Pancreas (tissue), 10 donors: ENCODE measurements at regions not wholly inside any gene's neighbourhood (a gene's known extent, or its start where the extent isn't known, plus 50 kb on each side); places are given as distances from the start of the nearest gene placed in this dataset.

ENCODE experiments used
- ATAC-seq, 4 donors: fragments of 200-7000 bp; cut with Tn5 transposase; one replicate each; pipeline versions ENCODE4 v1.8.0 to v1.9.1; 2020; ENCODE audit warnings: mild to moderate bottlenecking in 4 of 4, moderate library complexity in 4 of 4
- DNase-seq, 6 donors: peaks; one replicate each; pipeline ENCODE4 v3.0.0-alpha.2; 2020
- FAIRE-seq: peaks from 2 replicates; lab custom pipeline; 2012; peaks lifted over from hg19 to GRCh38; lab: Jason Lieb, UNC
- H3K27ac ChIP-seq, 4 donors: fragments of 200-600 bp; sonication (generic); 1 replicate in 3 of 4; 2 replicates in 1 of 4; pipeline versions ENCODE4 v1.5.0 to v1.8.0; 2020
- H3K27me3 ChIP-seq, 4 donors: fragments of 200-600 bp; one replicate each; pipeline ENCODE4 v1.8.0; 2021
- H3K36me3 ChIP-seq, 3 donors: fragments of 200-600 bp; sonication (generic) in 1 of 3; one replicate each; pipeline versions ENCODE4 v1.5.0 to v1.8.0; 2020 to 2021
- H3K4me1 ChIP-seq, 3 donors: fragments of 200-600 bp; one replicate each; pipeline ENCODE4 v1.8.0; 2021
- H3K4me3 ChIP-seq, 4 donors: fragments of 200-600 bp; sonication (generic) in 2 of 4; one replicate each; pipeline versions ENCODE4 v1.5.0 to v1.8.0; 2020 to 2021
- H3K9me3 ChIP-seq, 4 donors: fragments of 200-600 bp; one replicate each; pipeline ENCODE4 v1.8.0; 2021
- CTCF ChIP-seq, 4 donors: fragments of 200-600 bp; sonication (generic) in 3 of 4; IDR thresholded peaks; one replicate each; pipeline versions ENCODE4 v1.5.0 to v1.8.0; 2021; ENCODE audit warnings: antibody characterized with exemption in 4 of 4
- WGBS, 2 donors: extraction: QIAGEN DNeasy Blood & Tissue Kit; methylation state at CpG; one replicate each; pipeline ENCODE4 v1.1.7; 2013; 5-methylcytosine and 5-hydroxymethylcytosine counted together
- intact Hi-C, 3 donors: fragments of 100-400 bp; cut with DNase I; formaldehyde crosslinking; loops; one replicate each; pipeline versions ENCODE4 v1.11.1 to v1.14.2; 2022
- donor health status: healthy with polysubstance abuse.
- donor health status: DM: no; HTN: no; CAD: no; lungs with moderate emphysema.
- donor health status: DM: no; HTN: no; CAD: no.
- donor health status: control.
- donor health status: control.
- donor health status: Bipolar disorder and iron deficiency.
- donor health status: DM: yes; HTN: yes; CAD: no.
- donor health status: DM: no; HTN: no; CAD: no.
- donor health status: DM: no; HTN: no; CAD: no.
- donor health status: DM: yes; HTN: yes; CAD: no.

GRCh38 chr4:79620617-79621016, 212.6 kb upstream of the GK2 start:
- Histone ChIP-seq H3K4me3 (no peak overlapping the region), H3K36me3 (no peaks in the 10 kb centered on the region), H3K9me3 (no peaks in the 10 kb centered on the region), H3K4me1 (no peaks in the 10 kb centered on the region), H3K27ac (no peak overlapping the region), H3K27me3 (no peaks in the 10 kb centered on the region)
- TF ChIP-seq CTCF (IDR thresholded peaks at IDR 0.05), result no peak
- ATAC-seq (no peak), DNase-seq (no peak), FAIRE-seq (no peak)
- intact Hi-C loops, result no loop called here

GRCh38 chr4:79613269-79613935, 205.4 kb upstream of the GK2 start:
- no peak for DNase-seq
- Histone ChIP-seq H3K27me3 (no peaks in the 10 kb centered on the region), H3K36me3 (no peaks in the 10 kb centered on the region), H3K4me1 (no peaks in the 10 kb centered on the region), H3K4me3 (no peak overlapping the region), H3K9me3 (no peaks in the 10 kb centered on the region), H3K27ac (no peak overlapping the region)
- TF ChIP-seq CTCF (IDR thresholded peaks at IDR 0.05), result no peak
- WGBS, 2 donors, result 62 to 72% methylated on average over 3 of the region's 3 CpGs
- intact Hi-C loops, result no loop called here
- FAIRE-seq, result no peak
- ATAC-seq, result no peak

- Histone ChIP-seq H3K27ac (no peak overlapping the region), H3K36me3 (no peaks in the 10 kb centered on the region), H3K4me1 (no peaks in the 10 kb centered on the region), H3K9me3 (no peaks in the 10 kb centered on the region), H3K4me3 (no peak overlapping the region), H3K27me3 (no peaks in the 10 kb centered on the region)
- ATAC-seq (no peak), DNase-seq (no peak), FAIRE-seq (no peak)
- 64 to 73% methylated on average over 5 of the region's 5 CpGs for WGBS, 2 donors
- intact Hi-C loops, result no loop called here
- no peak for TF ChIP-seq CTCF (IDR thresholded peaks at IDR 0.05)
Observed at GRCh38 chr4:79611026-79611425, 203.0 kb upstream of the GK2 start.

GRCh38 chr4:79609817-79610216, 201.8 kb upstream of the GK2 start:
- Histone ChIP-seq H3K9me3 (no peaks in the 10 kb centered on the region), H3K4me3 (no peak overlapping the region), H3K27me3 (no peaks in the 10 kb centered on the region), H3K4me1 (no peaks in the 10 kb centered on the region), H3K36me3 (no peaks in the 10 kb centered on the region), H3K27ac (no peak overlapping the region)
- 49 to 56% methylated on average over 2 of the region's 2 CpGs for WGBS, 2 donors
- no peak for FAIRE-seq
- DNase-seq, result no peak
- TF ChIP-seq CTCF (IDR thresholded peaks at IDR 0.05), result no peak
- ATAC-seq, result no peak
- intact Hi-C loops, result no loop called here

GRCh38 chr4:79607979-79608378, 200.0 kb upstream of the GK2 start:
- FAIRE-seq, result no peak
- 69 to 71% methylated on average over 1 of the region's 1 CpG for WGBS, 2 donors
- ATAC-seq, result no peak
- H3K4me1 ChIP-seq, result no peaks in the 10 kb centered on the region
- H3K4me3 ChIP-seq, result no peak overlapping the region
- no peak for TF ChIP-seq CTCF (IDR thresholded peaks at IDR 0.05)
- no peaks in the 10 kb centered on the region for H3K36me3 ChIP-seq
- no peaks in the 10 kb centered on the region for H3K27me3 ChIP-seq
- no peak for DNase-seq
- H3K9me3 ChIP-seq, result no peaks in the 10 kb centered on the region
- intact Hi-C loops, result no loop called here
- no peak overlapping the region for H3K27ac ChIP-seq
